Esophagus muscularis mucosa (tissue), 4 donors: ENCODE measurements at regions not wholly inside any gene's neighbourhood (a gene's known extent, or its start where the extent isn't known, plus 50 kb on each side); places are given as distances from the start of the nearest gene placed in this dataset.

Source experiments
- EP300 ChIP-seq: sonication (generic); formaldehyde crosslinking; IDR thresholded peaks from one replicate; pipeline ENCODE4 v1.6.1; 2017; ENCODE audit warnings: antibody characterized with exemption
- POLR2A ChIP-seq: fragments of 450-650 bp; IDR thresholded peaks from one replicate; pipeline ENCODE4 v1.6.1; 2017; ENCODE audit warnings: antibody characterized with exemption, moderate library complexity, mild to moderate bottlenecking, low read depth
- POLR2AphosphoS5 ChIP-seq, 2 donors: sonication (generic); formaldehyde crosslinking; IDR thresholded peaks; one replicate each; pipeline ENCODE4 v1.6.1; 2017; ENCODE audit warnings: antibody characterized with exemption in 2 of 2
- TF ChIP-seq, protein P1 (sequence below), 3 experiments: fragments of 200-600 bp in 2 of 3; fragments of 450-650 bp in 1 of 3; sonication (generic) in 2 of 3; IDR thresholded peaks; one replicate each; pipeline ENCODE4 v1.5.1; 2017 to 2019; ENCODE audit warnings: antibody characterized with exemption in 3 of 3, mild to moderate bottlenecking in 2 of 3, moderate library complexity in 1 of 3

DNA sequence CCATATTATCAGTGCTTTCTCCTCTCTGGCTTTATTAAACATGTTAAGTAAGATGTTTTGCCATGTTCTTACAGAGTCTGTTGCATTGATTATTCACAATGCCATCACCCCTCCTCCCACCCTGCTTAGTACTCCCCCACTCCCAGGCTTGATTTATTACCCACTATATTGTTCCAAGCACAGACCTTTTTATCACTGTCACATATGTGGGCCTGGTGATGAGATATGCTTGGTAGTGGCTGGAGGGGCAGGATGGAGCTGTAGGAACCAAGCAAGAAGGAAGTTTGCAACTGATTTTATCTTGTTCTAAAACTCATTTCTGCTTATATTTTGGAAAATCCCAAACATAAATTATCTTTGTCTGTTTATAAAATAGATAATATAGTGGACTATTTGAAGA, 748.2 kb upstream of the CELF4 start:
- TF ChIP-seq, protein P1, sequence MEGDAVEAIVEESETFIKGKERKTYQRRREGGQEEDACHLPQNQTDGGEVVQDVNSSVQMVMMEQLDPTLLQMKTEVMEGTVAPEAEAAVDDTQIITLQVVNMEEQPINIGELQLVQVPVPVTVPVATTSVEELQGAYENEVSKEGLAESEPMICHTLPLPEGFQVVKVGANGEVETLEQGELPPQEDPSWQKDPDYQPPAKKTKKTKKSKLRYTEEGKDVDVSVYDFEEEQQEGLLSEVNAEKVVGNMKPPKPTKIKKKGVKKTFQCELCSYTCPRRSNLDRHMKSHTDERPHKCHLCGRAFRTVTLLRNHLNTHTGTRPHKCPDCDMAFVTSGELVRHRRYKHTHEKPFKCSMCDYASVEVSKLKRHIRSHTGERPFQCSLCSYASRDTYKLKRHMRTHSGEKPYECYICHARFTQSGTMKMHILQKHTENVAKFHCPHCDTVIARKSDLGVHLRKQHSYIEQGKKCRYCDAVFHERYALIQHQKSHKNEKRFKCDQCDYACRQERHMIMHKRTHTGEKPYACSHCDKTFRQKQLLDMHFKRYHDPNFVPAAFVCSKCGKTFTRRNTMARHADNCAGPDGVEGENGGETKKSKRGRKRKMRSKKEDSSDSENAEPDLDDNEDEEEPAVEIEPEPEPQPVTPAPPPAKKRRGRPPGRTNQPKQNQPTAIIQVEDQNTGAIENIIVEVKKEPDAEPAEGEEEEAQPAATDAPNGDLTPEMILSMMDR (IDR thresholded peaks at IDR 0.05) = no peak
- no peak for TF ChIP-seq POLR2AphosphoS5 (IDR thresholded peaks at IDR 0.05)
- no peak for TF ChIP-seq POLR2A
- TF ChIP-seq EP300 = no peak
